ENCODE measurements at regions not wholly inside any gene's neighbourhood (a gene's known extent, or its start where the extent isn't known, plus 50 kb on each side); places are given as distances from the start of the nearest gene placed in this dataset.
"Not testable (repeated sequence)": the region's sequence is repeated elsewhere in the genome, so short reads cannot be mapped to it uniquely, and the experiment has no call there.

DNA sequence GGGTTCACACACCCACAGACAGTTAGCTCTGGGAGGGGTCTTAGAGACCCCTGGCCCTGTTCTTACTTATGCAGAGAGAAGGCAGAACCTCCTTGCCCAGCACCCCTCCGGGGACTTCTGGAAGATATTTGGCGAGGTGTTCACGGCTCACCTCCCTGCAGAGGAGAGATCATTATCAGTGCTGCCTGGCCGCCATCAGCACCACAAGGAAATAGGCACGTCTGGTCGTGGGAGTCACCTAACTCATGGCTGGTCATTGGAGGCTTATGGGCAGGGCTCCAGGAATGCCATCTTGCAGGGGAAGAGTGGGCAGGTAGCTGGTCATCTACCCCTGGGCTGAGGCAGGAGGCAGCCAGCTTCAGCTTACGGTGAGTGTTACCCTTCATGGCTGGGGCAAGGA, 189.4 kb downstream of the RPS24 start:
- no peak for DNase-seq
- WGBS, 3 donors = 62 to 80% (median 74%) methylated on average over 7 of the region's 7 CpGs
- Histone ChIP-seq H3K27ac (ENCODE audit: low read depth in 1 of 3, low read length in 2 of 3) (no peak overlapping the region), H3K36me3 (ENCODE audit: control insufficient read depth in 3 of 3, insufficient read depth in 2 of 3, low read depth in 1 of 3, low read length in 3 of 3) (no peaks in the 10 kb centered on the region), H3K27me3 (ENCODE audit: control insufficient read depth in 3 of 3, insufficient read depth in 3 of 3, low read length in 3 of 3) (peaks cover 0 to 2% (median 1%) of the 10 kb centered on the region in 3 donors), H3K9me3 (ENCODE audit: control insufficient read depth in 2 of 2, insufficient read depth in 1 of 2, low read depth in 1 of 2, low read length in 1 of 2) (no peaks in the 10 kb centered on the region), H3K4me1 (ENCODE audit: control insufficient read depth in 3 of 3, insufficient read depth in 2 of 3, low read depth in 1 of 3, low read length in 2 of 3) (peaks cover 0 to 13% (median 0%) of the 10 kb centered on the region in 3 donors), H3K4me3 (ENCODE audit: low read depth in 1 of 3, low read length in 3 of 3) (no peak overlapping the region)
- FAIRE-seq = no peak

DNA sequence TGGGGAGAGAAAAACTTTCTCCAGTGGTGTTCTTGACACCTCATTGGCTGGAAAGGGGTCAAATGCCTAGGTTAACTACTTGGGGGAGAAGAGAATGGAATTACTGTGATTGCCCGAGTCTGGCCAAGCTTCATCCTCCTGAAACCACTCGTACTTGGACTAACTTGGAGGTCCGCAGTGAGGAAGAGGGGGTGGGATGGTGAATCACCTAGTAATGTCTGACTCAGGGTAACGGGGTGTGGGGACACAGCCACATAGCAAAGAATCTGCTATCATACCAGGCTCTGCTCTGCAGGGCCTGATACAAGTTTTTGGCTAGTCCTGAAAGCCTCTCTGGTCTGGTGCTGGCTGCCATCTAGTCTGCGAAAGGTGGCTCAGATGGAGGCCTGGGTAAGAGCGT, 190.9 kb downstream of the RPS24 start:
- no peaks in the 10 kb centered on the region for H3K4me1 ChIP-seq (ENCODE audit: control insufficient read depth in 3 of 3, insufficient read depth in 2 of 3, low read depth in 1 of 3, low read length in 2 of 3)
- no peak for FAIRE-seq
- 84 to 94% (median 87%) methylated on average over 6 of the region's 6 CpGs for WGBS, 3 donors

DNA sequence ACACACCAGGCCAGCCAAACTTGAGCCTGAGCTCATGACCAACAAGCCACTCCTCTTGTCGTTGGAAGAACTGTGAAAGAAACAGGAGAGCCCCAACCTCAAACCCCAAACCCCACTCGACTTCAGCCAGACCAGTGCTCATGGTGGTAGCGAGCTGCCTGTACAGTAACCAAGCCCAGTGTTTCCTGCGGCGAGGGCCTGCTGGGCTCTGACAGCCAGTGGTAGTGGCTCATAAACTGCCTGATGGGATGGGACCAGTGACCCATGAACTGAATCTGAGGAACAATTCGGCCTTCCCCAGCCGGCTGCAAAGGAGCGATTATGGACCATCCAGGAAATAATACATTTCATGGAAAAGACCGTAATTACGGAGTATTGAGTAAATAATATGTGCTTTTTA, 191.9 kb downstream of the RPS24 start:
- H3K36me3 ChIP-seq (ENCODE audit: control insufficient read depth in 3 of 3, insufficient read depth in 2 of 3, low read depth in 1 of 3, low read length in 3 of 3) = no peaks in the 10 kb centered on the region
- FAIRE-seq (no peak), DNase-seq (no peak)
- no peaks in the 10 kb centered on the region for H3K4me1 ChIP-seq (ENCODE audit: control insufficient read depth in 3 of 3, insufficient read depth in 2 of 3, low read depth in 1 of 3, low read length in 2 of 3)
- no peak overlapping the region for H3K27ac ChIP-seq (ENCODE audit: low read depth in 1 of 3, low read length in 2 of 3)
- H3K4me3 ChIP-seq (ENCODE audit: low read depth in 1 of 3, low read length in 3 of 3) = no peak overlapping the region
- H3K27me3 ChIP-seq (ENCODE audit: control insufficient read depth in 3 of 3, insufficient read depth in 3 of 3, low read length in 3 of 3) = no peaks in the 10 kb centered on the region
- H3K9me3 ChIP-seq (ENCODE audit: control insufficient read depth in 2 of 2, insufficient read depth in 1 of 2, low read depth in 1 of 2, low read length in 1 of 2) = no peaks in the 10 kb centered on the region
- WGBS, 3 donors = 94% methylated on average over 10 of the region's 10 CpGs

More for the DNA sequence above, 190.9 kb downstream of the RPS24 start:
- Histone ChIP-seq H3K9me3 (ENCODE audit: control insufficient read depth in 2 of 2, insufficient read depth in 1 of 2, low read depth in 1 of 2, low read length in 1 of 2) (no peaks in the 10 kb centered on the region), H3K36me3 (ENCODE audit: control insufficient read depth in 3 of 3, insufficient read depth in 2 of 3, low read depth in 1 of 3, low read length in 3 of 3) (no peaks in the 10 kb centered on the region), H3K27me3 (ENCODE audit: control insufficient read depth in 3 of 3, insufficient read depth in 3 of 3, low read length in 3 of 3) (no peaks in the 10 kb centered on the region), H3K27ac (ENCODE audit: low read depth in 1 of 3, low read length in 2 of 3) (no peak overlapping the region), H3K4me3 (ENCODE audit: low read depth in 1 of 3, low read length in 3 of 3) (no peak overlapping the region)
- no peak for DNase-seq

DNA sequence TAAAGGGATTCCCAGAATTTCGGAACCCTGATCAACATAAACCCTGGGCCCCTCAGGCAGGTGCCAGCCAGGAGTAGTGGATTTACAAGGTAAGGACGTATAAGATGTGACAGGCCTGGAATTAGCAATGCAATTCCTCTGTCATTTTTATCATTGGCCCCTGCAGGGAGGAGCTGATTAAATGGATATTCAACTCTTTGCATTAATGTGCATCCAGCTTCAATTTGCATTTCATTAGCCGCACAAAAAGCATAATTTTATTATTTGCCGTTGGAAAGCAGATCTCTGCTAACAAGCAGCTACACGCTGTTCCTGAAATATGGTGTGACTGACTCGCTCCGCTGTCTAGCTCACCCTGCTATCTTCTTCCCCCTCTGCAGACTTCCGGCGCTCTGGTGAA, 195.8 kb downstream of the RPS24 start:
- H3K4me3 ChIP-seq (ENCODE audit: low read depth in 1 of 3, low read length in 3 of 3) = no peak overlapping the region
- no peak for FAIRE-seq
- no peaks in the 10 kb centered on the region for H3K27me3 ChIP-seq (ENCODE audit: control insufficient read depth in 3 of 3, insufficient read depth in 3 of 3, low read length in 3 of 3)
- H3K9me3 ChIP-seq (ENCODE audit: control insufficient read depth in 2 of 2, insufficient read depth in 1 of 2, low read depth in 1 of 2, low read length in 1 of 2) = no peaks in the 10 kb centered on the region
- no peaks in the 10 kb centered on the region for H3K4me1 ChIP-seq (ENCODE audit: control insufficient read depth in 3 of 3, insufficient read depth in 2 of 3, low read depth in 1 of 3, low read length in 2 of 3)
- H3K36me3 ChIP-seq (ENCODE audit: control insufficient read depth in 3 of 3, insufficient read depth in 2 of 3, low read depth in 1 of 3, low read length in 3 of 3) = no peaks in the 10 kb centered on the region
- no peak overlapping the region for H3K27ac ChIP-seq (ENCODE audit: low read depth in 1 of 3, low read length in 2 of 3)
- DNase-seq = no peak
- WGBS, 3 donors = 87 to 92% (median 91%) methylated on average over 9 of the region's 9 CpGs

DNA sequence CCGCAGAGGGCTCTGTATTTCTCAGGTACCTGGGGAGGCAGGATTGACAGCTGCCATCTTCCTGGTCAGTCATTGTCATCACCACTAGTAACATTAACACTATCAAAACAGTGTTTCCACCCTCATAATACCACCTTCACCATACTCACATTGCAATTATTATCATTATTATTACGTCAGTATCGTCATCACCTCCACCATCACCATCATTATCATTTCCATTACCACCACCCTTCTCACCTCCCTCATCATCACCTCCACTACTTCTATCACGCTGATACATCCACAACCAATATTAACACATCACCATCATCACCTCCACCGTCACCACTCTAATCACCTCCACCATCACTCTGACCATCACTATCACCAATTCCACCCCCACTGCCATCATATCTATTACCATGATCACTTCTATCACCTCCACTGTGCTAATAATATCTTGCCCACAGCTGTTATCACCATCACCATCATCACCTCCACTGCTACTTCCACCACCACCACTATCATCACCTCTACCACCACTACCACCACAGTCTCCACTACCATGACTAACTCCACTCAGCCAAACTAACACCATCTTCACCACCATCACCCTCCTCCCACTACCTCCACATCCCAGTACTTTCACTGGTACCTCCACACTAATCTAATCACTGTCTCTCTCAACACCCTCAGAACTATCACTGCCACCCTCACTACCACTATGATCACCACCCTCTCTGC, 196.4 kb downstream of the RPS24 start:
- FAIRE-seq = no peak
- 90 to 92% (median 91%) methylated on average over 5 of the region's 5 CpGs for WGBS, 3 donors

DNA sequence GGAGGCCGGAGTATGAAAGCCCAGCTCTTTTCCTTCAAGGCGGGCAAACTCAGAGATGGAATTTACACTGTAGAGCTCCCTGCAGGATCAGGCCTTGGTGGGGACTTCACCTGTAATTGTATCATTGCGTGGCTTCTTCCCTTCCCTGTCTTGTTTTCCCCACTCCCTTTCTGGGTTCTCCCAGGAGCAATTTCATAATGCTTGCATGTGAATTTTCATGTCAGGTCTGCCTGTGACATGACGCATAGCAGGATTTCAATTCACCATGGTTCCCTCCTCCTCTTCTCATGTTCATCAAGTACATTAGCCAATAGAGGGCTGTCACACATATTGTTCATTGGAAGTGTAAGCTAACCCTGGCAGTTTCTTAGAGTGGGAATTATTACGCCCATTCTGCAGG, 197.7 kb downstream of the RPS24 start:
- Histone ChIP-seq H3K4me1 (ENCODE audit: control insufficient read depth in 3 of 3, insufficient read depth in 2 of 3, low read depth in 1 of 3, low read length in 2 of 3) (no peaks in the 10 kb centered on the region), H3K9me3 (ENCODE audit: control insufficient read depth in 2 of 2, insufficient read depth in 1 of 2, low read depth in 1 of 2, low read length in 1 of 2) (no peaks in the 10 kb centered on the region), H3K27me3 (ENCODE audit: control insufficient read depth in 3 of 3, insufficient read depth in 3 of 3, low read length in 3 of 3) (no peaks in the 10 kb centered on the region), H3K4me3 (ENCODE audit: low read depth in 1 of 3, low read length in 3 of 3) (no peak overlapping the region), H3K36me3 (ENCODE audit: control insufficient read depth in 3 of 3, insufficient read depth in 2 of 3, low read depth in 1 of 3, low read length in 3 of 3) (no peaks in the 10 kb centered on the region), H3K27ac (ENCODE audit: low read depth in 1 of 3, low read length in 2 of 3) (no peak overlapping the region)
- DNase-seq (no peak), FAIRE-seq (no peak)
- 82 to 86% (median 86%) methylated on average over 5 of the region's 5 CpGs for WGBS, 3 donors

More for the DNA sequence above, 196.4 kb downstream of the RPS24 start:
- Histone ChIP-seq H3K4me3 (ENCODE audit: low read depth in 1 of 3, low read length in 3 of 3) (no peak overlapping the region), H3K4me1 (ENCODE audit: control insufficient read depth in 3 of 3, insufficient read depth in 2 of 3, low read depth in 1 of 3, low read length in 2 of 3) (no peaks in the 10 kb centered on the region), H3K27ac (ENCODE audit: low read depth in 1 of 3, low read length in 2 of 3) (no peak overlapping the region), H3K27me3 (ENCODE audit: control insufficient read depth in 3 of 3, insufficient read depth in 3 of 3, low read length in 3 of 3) (no peaks in the 10 kb centered on the region), H3K9me3 (ENCODE audit: control insufficient read depth in 2 of 2, insufficient read depth in 1 of 2, low read depth in 1 of 2, low read length in 1 of 2) (no peaks in the 10 kb centered on the region), H3K36me3 (ENCODE audit: control insufficient read depth in 3 of 3, insufficient read depth in 2 of 3, low read depth in 1 of 3, low read length in 3 of 3) (no peaks in the 10 kb centered on the region)
- no peak for DNase-seq

DNA sequence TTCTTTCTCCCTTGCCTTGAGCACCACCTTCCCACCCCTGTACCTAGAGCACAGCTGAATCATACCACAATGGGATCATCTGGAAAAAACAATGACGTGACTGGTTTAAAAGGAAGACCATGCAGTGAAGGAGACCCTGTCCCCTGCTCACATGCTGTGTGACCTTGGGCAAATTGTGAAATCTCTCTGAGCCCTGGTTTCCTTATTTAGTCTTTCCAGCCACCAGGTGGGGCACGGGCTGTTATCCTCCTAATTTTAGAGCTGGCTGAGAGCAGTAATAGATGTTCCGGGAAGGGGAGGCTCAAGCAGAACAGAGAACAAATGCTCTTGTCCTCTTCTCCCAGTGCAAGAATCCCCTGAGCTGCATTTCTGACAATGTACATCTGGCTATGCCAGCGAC, 198.3 kb downstream of the RPS24 start:
- no peaks in the 10 kb centered on the region for H3K4me1 ChIP-seq (ENCODE audit: control insufficient read depth in 3 of 3, insufficient read depth in 2 of 3, low read depth in 1 of 3, low read length in 2 of 3)
- no peaks in the 10 kb centered on the region for H3K9me3 ChIP-seq (ENCODE audit: control insufficient read depth in 2 of 2, insufficient read depth in 1 of 2, low read depth in 1 of 2, low read length in 1 of 2)
- no peak overlapping the region for H3K4me3 ChIP-seq (ENCODE audit: low read depth in 1 of 3, low read length in 3 of 3)
- 61 to 74% (median 65%) methylated on average over 4 of the region's 4 CpGs for WGBS, 3 donors
- H3K36me3 ChIP-seq (ENCODE audit: control insufficient read depth in 3 of 3, insufficient read depth in 2 of 3, low read depth in 1 of 3, low read length in 3 of 3) = no peaks in the 10 kb centered on the region
- no peak for FAIRE-seq
- H3K27ac ChIP-seq (ENCODE audit: low read depth in 1 of 3, low read length in 2 of 3) = no peak overlapping the region
- H3K27me3 ChIP-seq (ENCODE audit: control insufficient read depth in 3 of 3, insufficient read depth in 3 of 3, low read length in 3 of 3) = no peaks in the 10 kb centered on the region
- DNase-seq = no peak

DNA sequence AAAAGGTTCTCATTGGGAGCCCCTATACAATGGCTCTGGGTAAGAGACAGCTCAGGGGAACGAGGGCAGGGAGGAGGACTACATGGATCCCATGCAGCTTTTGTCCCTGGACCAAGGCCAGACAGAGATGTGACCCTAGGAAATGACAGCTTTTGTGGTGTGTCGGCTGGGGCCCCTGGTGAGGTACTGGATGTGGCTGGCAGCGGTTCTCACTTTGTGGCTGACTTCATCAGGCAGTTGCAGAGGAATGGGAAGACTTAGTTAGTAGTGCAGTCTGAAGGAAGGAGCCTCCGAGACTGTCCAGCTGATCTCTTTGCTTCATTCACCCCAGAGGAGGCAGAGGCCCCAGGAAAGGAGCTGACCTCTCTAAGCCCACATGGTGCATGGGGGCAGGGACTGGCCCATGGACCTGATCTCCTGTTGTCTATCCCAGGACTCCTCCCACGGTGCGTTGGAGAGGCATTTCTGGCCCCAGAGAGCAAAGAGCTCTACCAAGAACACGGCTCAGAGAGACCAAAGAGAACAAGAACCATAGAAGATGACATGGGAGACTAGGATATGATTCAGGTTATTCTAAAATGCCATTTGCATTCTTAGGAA, 202.9 kb downstream of the RPS24 start:
- Histone ChIP-seq H3K9me3 (ENCODE audit: control insufficient read depth in 2 of 2, insufficient read depth in 1 of 2, low read depth in 1 of 2, low read length in 1 of 2) (no peaks in the 10 kb centered on the region), H3K27ac (ENCODE audit: low read depth in 1 of 3, low read length in 2 of 3) (no peak overlapping the region), H3K36me3 (ENCODE audit: control insufficient read depth in 3 of 3, insufficient read depth in 2 of 3, low read depth in 1 of 3, low read length in 3 of 3) (no peaks in the 10 kb centered on the region), H3K4me3 (ENCODE audit: low read depth in 1 of 3, low read length in 3 of 3) (no peak overlapping the region), H3K27me3 (ENCODE audit: control insufficient read depth in 3 of 3, insufficient read depth in 3 of 3, low read length in 3 of 3) (no peaks in the 10 kb centered on the region), H3K4me1 (ENCODE audit: control insufficient read depth in 3 of 3, insufficient read depth in 2 of 3, low read depth in 1 of 3, low read length in 2 of 3) (no peaks in the 10 kb centered on the region)
- no peak for FAIRE-seq
- no peak for DNase-seq
- 76 to 83% (median 80%) methylated on average over 7 of the region's 7 CpGs for WGBS, 3 donors

DNA sequence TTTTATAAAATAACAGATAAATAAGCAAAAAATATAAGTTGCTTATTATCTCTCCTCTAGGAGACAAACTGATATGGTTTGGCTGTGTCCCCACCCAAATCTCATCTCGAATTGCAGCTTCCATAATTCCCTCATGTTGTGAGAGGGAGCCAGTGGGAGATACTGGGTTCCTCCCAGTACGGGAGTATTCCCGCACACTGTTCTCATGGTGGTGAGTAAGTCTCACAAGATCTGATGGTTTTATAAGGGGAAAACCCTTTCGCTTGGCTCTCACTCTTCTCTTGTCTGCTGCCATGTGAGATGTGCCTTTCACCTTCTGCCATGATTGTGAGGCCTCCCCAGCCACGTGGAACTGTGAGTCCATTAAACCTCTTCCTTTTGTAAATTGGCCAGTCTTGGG, 204.3 kb downstream of the RPS24 start:
- not testable (repeated sequence) for H3K36me3 ChIP-seq (ENCODE audit: control insufficient read depth in 3 of 3, insufficient read depth in 2 of 3, low read depth in 1 of 3, low read length in 3 of 3); H3K27me3 ChIP-seq (ENCODE audit: control insufficient read depth in 3 of 3, insufficient read depth in 3 of 3, low read length in 3 of 3); H3K9me3 ChIP-seq (ENCODE audit: control insufficient read depth in 2 of 2, insufficient read depth in 1 of 2, low read depth in 1 of 2, low read length in 1 of 2); DNase-seq; H3K4me3 ChIP-seq (ENCODE audit: low read depth in 1 of 3, low read length in 3 of 3); FAIRE-seq; H3K27ac ChIP-seq (ENCODE audit: low read depth in 1 of 3, low read length in 2 of 3); H3K4me1 ChIP-seq (ENCODE audit: control insufficient read depth in 3 of 3, insufficient read depth in 2 of 3, low read depth in 1 of 3, low read length in 2 of 3)
- 63 to 67% (median 64%) methylated on average over 5 of the region's 5 CpGs for WGBS, 3 donors
